CD14-positive monocyte (primary cell): ENCODE measurements at regions not wholly inside any gene's neighbourhood (a gene's known extent, or its start where the extent isn't known, plus 50 kb on each side); places are given as distances from the start of the nearest gene placed in this dataset.

Experiments
- DNase-seq, 3 donors: peaks; one replicate each; pipeline ENCODE4 v3.0.0-alpha.2; 2011 to 2022
- H2AFZ ChIP-seq: 2 replicates; pipeline ENCODE4 v1.6.0; 2012; ENCODE audit warnings: mild to moderate bottlenecking, low read depth, low read length, inconsistent platforms; ENCODE audit not compliant: insufficient read depth, poor library complexity, severe bottlenecking
- H3K27ac ChIP-seq, 2 donors: 1 replicate in 1 of 2; 2 replicates in 1 of 2; pipeline ENCODE4 v1.5.1; 2012 to 2013; ENCODE audit warnings: low read length in 2 of 2, control low read depth in 1 of 2, inconsistent platforms in 1 of 2, low read depth in 1 of 2, mild to moderate bottlenecking in 1 of 2
- H3K27me3 ChIP-seq, 2 donors: one replicate each; pipeline versions ENCODE4 v1.6.0 to v1.6.1; 2011 to 2013; ENCODE audit warnings: low read length in 2 of 2; ENCODE audit not compliant: control insufficient read depth in 2 of 2, insufficient read depth in 2 of 2
- H3K36me3 ChIP-seq, 2 donors: replicated peaks in 1 of 2; 1 replicate in 1 of 2; 2 replicates in 1 of 2; pipeline versions ENCODE4 v1.5.1 to v1.6.1; 2012 to 2013; ENCODE audit warnings: low read length in 2 of 2, control low read depth in 1 of 2, inconsistent platforms in 1 of 2, mild to moderate bottlenecking in 1 of 2; ENCODE audit not compliant: insufficient read depth in 2 of 2, control insufficient read depth in 1 of 2
- H3K4me1 ChIP-seq, 2 donors: 1 replicate in 1 of 2; 2 replicates in 1 of 2; pipeline versions ENCODE4 v1.5.1 to v1.6.1; 2012 to 2013; ENCODE audit warnings: low read length in 2 of 2, control low read depth in 1 of 2, inconsistent platforms in 1 of 2, mild to moderate bottlenecking in 1 of 2, moderate library complexity in 1 of 2; ENCODE audit not compliant: insufficient read depth in 2 of 2, control insufficient read depth in 1 of 2
- H3K4me2 ChIP-seq: replicated peaks from 2 replicates; pipeline ENCODE3; 2012; ENCODE audit warnings: low read length, moderate library complexity, mild to moderate bottlenecking; ENCODE audit not compliant: poor library complexity, severe bottlenecking; ENCODE audit errors: extremely low read depth
- H3K4me3 ChIP-seq, 3 experiments: fragments of 200-600 bp in 1 of 3; sonication (generic) in 1 of 3; replicated peaks in 1 of 3; 1 replicate in 2 of 3; 2 replicates in 1 of 3; pipeline ENCODE4 v1.5.1; 2011 to 2013; ENCODE audit warnings: low read length in 3 of 3, mild to moderate bottlenecking in 3 of 3, control low read depth in 2 of 3, low read depth in 2 of 3, inconsistent platforms in 1 of 3, moderate library complexity in 1 of 3
- H3K79me2 ChIP-seq: 2 replicates; pipeline ENCODE4 v1.6.0; 2012; ENCODE audit warnings: mild to moderate bottlenecking, control low read depth, inconsistent platforms, low read length, moderate library complexity; ENCODE audit not compliant: insufficient read depth
- H3K9ac ChIP-seq: 2 replicates; pipeline ENCODE4 v1.6.0; 2017; ENCODE audit warnings: low read length, mild to moderate bottlenecking; ENCODE audit not compliant: insufficient read depth, poor library complexity, severe bottlenecking
- H3K9me3 ChIP-seq, 2 donors: replicated peaks in 1 of 2; 1 replicate in 1 of 2; 2 replicates in 1 of 2; pipeline versions ENCODE4 v1.5.1 to v1.6.1; 2012 to 2013; ENCODE audit warnings: low read length in 2 of 2, control low read depth in 1 of 2; ENCODE audit not compliant: control insufficient read depth in 1 of 2, insufficient read depth in 1 of 2
- H4K20me1 ChIP-seq: 2 replicates; pipeline ENCODE4 v1.6.0; 2012; ENCODE audit warnings: mild to moderate bottlenecking, low read length, control low read depth, moderate library complexity; ENCODE audit not compliant: insufficient read depth
- H3K27ac Mint-ChIP-seq, 7 donors: one replicate each; pipeline ENCODE4 v1.8.0; 2020; ENCODE audit warnings: mild to moderate bottlenecking in 7 of 7, mixed read lengths in 7 of 7, moderate library complexity in 6 of 7, inconsistent platforms in 2 of 7
- H3K27me3 Mint-ChIP-seq, 3 donors: one replicate each; pipeline ENCODE4 v1.8.0; 2021 to 2022; ENCODE audit warnings: low read depth in 3 of 3, mild to moderate bottlenecking in 3 of 3, mixed read lengths in 3 of 3, moderate library complexity in 3 of 3, inconsistent platforms in 1 of 3
- H3K36me3 Mint-ChIP-seq, 2 donors: one replicate each; pipeline ENCODE4 v1.8.0; 2020; ENCODE audit warnings: mixed read lengths in 2 of 2, inconsistent platforms in 1 of 2, mild to moderate bottlenecking in 1 of 2
- H3K4me1 Mint-ChIP-seq: one replicate; pipeline ENCODE4 v1.8.0; 2020; ENCODE audit warnings: mild to moderate bottlenecking, mixed read lengths
- H3K4me3 Mint-ChIP-seq, 2 donors: one replicate each; pipeline ENCODE4 v1.8.0; 2020; ENCODE audit warnings: mild to moderate bottlenecking in 2 of 2, mixed read lengths in 2 of 2, moderate library complexity in 1 of 2
- H3K9me3 Mint-ChIP-seq, 7 donors: one replicate each; pipeline ENCODE4 v1.8.0; 2020 to 2022; ENCODE audit warnings: mixed read lengths in 7 of 7, mild to moderate bottlenecking in 6 of 7, moderate library complexity in 6 of 7, inconsistent platforms in 2 of 7
- WGBS: methylation state at CpG from one replicate; pipeline ENCODE4 v1.1.5; 2013; ENCODE audit warnings: missing lambda C conversion rate; ENCODE audit not compliant: insufficient coverage; 5-methylcytosine and 5-hydroxymethylcytosine counted together
- intact Hi-C, 2 donors: fragments of 100-400 bp; cut with micrococcal nuclease; formaldehyde crosslinking; loops; one replicate each; pipeline versions ENCODE4 v1.15.0 to v1.15.1; 2023
- TF ChIP-seq, protein P1 (sequence below): fragments of 200-600 bp; IDR thresholded peaks from one replicate; pipeline ENCODE4 v1.8.0; 2022; ENCODE audit warnings: antibody characterized with exemption, mild to moderate bottlenecking

DNA sequence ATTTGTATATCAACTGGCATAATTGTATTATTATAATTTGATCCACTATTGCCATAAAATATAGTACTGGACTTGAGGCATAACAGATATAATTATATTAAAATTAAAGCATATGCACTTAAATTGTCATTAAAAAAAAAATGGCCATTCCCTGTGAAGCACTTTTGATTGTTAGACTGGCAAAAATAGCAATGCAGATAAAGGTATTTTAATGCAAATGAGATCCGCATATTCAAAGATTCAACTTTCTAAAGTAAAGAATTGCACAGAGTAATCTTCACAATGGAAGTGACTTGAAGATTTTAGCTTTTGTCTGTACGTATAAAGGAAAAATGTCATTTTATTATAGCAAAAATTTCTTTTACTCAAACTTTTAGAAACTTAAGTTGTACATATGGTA is 871.8 kb upstream of the PABPC4L start:
- Histone ChIP-seq H3K79me2 (no peaks in the 10 kb centered on the region), H3K9ac (no peak overlapping the region), H3K27ac (no peak overlapping the region), H3K4me2 (no peak overlapping the region), H3K36me3 (no peaks in the 10 kb centered on the region), H3K4me1 (no peaks in the 10 kb centered on the region), H2AFZ (no peak overlapping the region), H3K4me3 (no peak overlapping the region), H3K9me3 (no peaks in the 10 kb centered on the region), H4K20me1 (no peaks in the 10 kb centered on the region), H3K27me3 (no peaks in the 10 kb centered on the region)
- intact Hi-C loops: no loop called here
- no peak for DNase-seq
- TF ChIP-seq, protein P1, sequence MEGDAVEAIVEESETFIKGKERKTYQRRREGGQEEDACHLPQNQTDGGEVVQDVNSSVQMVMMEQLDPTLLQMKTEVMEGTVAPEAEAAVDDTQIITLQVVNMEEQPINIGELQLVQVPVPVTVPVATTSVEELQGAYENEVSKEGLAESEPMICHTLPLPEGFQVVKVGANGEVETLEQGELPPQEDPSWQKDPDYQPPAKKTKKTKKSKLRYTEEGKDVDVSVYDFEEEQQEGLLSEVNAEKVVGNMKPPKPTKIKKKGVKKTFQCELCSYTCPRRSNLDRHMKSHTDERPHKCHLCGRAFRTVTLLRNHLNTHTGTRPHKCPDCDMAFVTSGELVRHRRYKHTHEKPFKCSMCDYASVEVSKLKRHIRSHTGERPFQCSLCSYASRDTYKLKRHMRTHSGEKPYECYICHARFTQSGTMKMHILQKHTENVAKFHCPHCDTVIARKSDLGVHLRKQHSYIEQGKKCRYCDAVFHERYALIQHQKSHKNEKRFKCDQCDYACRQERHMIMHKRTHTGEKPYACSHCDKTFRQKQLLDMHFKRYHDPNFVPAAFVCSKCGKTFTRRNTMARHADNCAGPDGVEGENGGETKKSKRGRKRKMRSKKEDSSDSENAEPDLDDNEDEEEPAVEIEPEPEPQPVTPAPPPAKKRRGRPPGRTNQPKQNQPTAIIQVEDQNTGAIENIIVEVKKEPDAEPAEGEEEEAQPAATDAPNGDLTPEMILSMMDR: no peak
- no peak overlapping the region for H3K27ac Mint-ChIP-seq
- H3K4me1 Mint-ChIP-seq: no peaks in the 10 kb centered on the region
- no CpG with 5 or more reads among the region's 2 CpGs for WGBS
- peaks cover 0 to 17% (median 2%) of the 10 kb centered on the region in 7 donors for H3K9me3 Mint-ChIP-seq
- no peak overlapping the region for H3K4me3 Mint-ChIP-seq
- H3K27me3 Mint-ChIP-seq: no peaks in the 10 kb centered on the region
- H3K36me3 Mint-ChIP-seq: no peaks in the 10 kb centered on the region

DNA sequence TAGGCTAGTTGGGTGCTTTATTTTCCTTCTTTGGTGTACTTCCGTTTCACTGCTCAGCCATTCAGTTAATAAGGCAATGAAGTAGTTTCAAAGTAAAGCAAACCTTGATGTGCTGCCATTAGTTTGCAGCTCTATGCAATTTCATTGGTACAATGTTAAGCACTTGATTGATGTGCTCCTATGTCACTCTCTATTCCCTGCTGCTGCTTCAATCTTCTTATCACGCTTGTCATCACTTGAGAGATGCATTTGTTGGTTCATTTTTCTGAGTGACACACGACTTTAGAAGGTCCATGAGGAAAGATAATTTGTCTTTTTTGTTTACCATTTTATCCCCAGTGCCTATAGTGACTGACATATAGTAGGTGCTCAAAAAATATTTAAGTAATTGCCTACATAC is 871.0 kb upstream of the PABPC4L start:
- no peaks in the 10 kb centered on the region for H4K20me1 ChIP-seq
- Mint-ChIP-seq H3K9me3 (peaks cover 0 to 9% (median 2%) of the 10 kb centered on the region in 7 donors), H3K4me1 (no peaks in the 10 kb centered on the region), H3K4me3 (no peak overlapping the region), H3K36me3 (no peaks in the 10 kb centered on the region), H3K27ac (no peak overlapping the region), H3K27me3 (no peaks in the 10 kb centered on the region)
- no peaks in the 10 kb centered on the region for H3K9me3 ChIP-seq
- WGBS: 67% methylated on average over 1 of the region's 3 CpGs
- intact Hi-C loops: no loop called here
- H3K36me3 ChIP-seq: no peaks in the 10 kb centered on the region
- no peaks in the 10 kb centered on the region for H3K4me1 ChIP-seq
- no peak overlapping the region for H3K4me2 ChIP-seq
- H3K4me3 ChIP-seq: no peak overlapping the region
- no peaks in the 10 kb centered on the region for H3K27me3 ChIP-seq
- no peaks in the 10 kb centered on the region for H3K79me2 ChIP-seq
- DNase-seq: no peak
- no peak overlapping the region for H2AFZ ChIP-seq
- no peak overlapping the region for H3K9ac ChIP-seq
- TF ChIP-seq, protein P1: no peak
- H3K27ac ChIP-seq: no peak overlapping the region
